HG03025 (cell line): ENCODE measurements at regions not wholly inside any gene's neighbourhood (a gene's known extent, or its start where the extent isn't known, plus 50 kb on each side); places are given as distances from the start of the nearest gene placed in this dataset.
"Not testable (repeated sequence)": the region's sequence is repeated elsewhere in the genome, so short reads cannot be mapped to it uniquely, and the experiment has no call there.

Source experiments
- ATAC-seq: cut with Tn5 transposase; IDR thresholded peaks from one replicate; pipeline ENCODE4 v1.9.1; 2021; ENCODE audit warnings: mild to moderate bottlenecking, moderate library complexity; ENCODE audit not compliant: unreplicated experiment, low FRiP score

DNA sequence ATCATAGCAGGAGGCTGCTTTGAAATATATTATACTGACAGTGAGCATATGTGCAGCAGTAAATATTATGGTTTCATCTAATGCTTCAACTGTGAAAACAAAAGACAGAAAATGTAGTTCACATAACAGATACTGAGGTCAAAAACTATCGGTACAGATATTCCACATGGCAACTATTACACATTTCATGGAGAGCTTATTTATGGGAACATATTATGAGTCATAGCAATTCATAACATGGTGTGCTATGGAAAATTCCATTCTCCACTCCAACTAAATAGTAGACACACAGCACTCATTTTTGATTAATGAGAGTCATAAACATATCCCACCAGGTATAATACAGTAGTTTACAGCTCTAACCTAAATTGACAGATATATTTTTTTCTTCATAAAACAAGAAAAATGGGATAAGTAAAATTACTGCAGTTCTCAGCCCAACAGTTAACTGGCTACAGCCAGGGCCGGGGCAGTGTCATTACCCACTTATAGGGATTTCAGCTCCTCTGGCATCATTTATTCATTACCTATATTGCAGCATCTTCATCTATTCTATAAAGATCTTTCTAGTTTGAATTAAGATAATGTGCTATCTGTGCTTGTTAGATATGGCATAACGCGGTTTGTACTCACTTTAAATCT, 475.6 kb upstream of the KLF6 start:
- no peak for ATAC-seq

DNA sequence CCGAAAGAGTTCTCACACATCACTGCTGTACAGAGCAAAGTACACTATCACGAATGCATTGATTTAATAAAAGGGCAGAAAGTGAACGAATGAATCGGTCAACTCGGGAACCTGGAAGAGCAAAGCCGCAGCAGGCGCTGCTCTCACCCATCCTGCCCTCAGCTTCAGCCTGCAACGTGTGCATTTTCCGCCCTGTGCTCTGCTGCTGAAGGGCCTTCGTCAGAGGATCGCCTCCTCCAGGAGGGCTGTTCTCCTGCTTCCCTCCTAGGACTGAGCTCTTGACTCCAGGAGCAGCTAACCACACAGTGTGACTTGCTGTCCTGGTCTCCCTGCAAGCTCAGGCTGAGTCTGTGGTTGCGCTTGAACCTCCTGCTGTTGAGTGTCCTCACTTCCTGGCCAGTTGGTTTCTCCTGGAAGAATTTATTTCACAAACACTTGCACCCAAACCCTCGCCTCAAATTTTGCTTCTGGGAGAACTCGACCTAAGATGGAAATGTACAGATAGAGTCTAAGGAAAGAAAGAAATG, 473.0 kb upstream of the KLF6 start:
- ATAC-seq, result no peak

DNA sequence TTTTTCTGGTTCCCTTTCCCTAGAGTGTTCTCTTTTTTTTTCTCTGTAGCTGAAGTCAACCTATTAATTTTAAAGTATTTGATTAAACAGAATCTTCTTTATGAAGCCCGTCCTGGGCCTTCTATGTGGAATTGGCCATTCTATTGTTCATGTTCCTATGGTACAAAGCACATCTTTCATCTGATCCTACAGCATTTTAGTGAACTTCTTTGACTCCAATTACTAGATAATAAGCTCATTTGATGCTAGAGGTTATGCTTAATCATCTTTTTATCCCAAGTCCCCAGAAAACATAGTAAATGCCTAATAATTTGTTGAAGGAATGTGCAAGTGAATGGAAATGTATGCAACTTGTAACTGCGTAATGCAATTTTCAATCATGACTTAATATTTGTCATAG, 472.0 kb upstream of the KLF6 start:
- ATAC-seq, result no peak

DNA sequence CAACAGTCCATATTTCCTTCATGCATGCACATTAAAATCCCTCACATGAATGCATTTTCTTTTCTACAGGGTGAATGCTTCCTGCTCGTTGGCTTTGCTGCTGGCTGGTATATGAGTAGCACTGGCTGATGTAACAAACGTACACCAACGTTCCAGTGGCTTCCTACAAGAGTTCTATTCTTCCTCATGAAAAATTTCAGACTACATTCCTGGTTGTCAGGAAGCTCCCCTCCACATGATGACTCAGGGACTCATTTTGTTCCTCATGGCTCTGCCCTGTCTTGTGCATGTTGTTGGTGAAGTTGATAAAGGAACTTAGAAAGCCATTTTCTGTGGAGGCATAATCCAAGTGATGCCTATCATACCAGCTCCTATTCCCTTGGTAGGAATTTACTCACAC, 470.7 kb upstream of the KLF6 start:
- no peak for ATAC-seq

DNA sequence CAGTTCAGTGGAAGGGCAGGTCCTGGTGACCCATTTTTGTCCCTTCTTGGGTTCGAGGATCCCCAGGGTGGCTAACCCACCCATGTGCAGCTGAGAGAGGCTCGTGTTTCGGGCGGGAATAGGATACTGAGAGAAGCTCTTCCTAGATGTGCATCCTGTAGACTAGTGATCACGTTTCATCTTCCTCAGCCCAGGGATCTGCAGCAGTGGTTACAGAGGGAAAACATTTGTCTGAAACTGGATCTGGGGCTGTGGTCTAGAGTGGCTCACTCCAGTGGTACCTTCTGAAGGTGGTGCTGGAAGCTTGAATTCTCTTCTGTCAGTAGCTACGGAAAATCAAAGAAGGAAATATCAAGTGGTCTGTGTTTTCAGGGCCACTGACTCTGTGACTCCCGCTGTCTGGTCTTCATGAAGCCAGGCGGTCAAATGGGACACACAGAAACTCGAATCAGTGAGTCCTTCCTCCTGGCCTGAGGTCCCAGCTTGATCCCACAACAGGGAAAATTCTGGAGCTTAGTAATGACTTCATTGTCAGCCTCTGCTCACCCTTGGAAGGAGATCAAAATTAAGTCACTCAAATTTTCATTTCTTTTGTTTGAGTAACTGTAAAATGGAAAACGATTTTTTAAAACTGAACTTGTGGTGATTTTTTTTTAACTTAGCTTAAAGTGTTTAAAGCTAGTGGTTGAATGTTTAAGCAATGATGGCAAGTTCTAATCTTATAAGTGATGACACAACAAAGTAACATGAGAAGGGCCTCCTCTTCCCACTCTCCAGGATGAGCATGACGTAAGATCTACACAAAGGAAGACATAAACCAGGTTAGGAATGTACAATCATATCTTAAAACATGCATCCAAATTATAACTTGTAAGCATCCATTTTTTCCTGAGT, 469.3 kb upstream of the KLF6 start:
- no peak for ATAC-seq

DNA sequence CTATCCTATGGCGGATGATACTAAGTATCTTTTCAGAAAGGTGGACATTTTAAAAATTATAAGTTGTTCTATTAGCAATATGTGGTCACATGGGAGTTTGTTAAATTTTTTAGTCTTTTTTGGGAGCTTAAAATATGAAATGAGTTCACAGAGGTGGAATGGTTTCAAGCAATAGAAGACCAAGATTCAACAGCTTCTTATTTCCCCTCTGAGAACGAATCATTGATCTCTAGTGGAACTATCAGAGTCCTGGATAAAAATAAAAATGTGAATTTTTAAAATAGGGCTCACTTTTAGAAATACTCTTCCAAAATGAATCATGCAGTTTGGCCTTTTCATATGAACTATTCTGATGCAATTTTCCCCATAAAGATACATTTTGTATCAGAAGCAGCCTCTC, 467.7 kb upstream of the KLF6 start:
- no peak for ATAC-seq

DNA sequence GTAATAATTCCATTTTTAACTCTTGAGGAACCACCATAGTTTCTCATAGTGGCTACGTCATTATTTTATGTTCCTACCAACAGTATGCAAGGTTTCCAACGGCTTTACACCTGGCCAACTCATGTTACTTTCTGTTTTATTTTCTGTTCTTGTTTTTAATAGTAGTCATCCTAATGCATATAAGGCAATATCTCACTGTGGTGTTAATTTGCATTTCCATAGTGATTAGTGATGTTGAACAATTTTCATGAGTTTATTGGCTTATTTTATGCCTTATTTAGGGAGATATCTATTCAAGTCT, 465.5 kb upstream of the KLF6 start:
- ATAC-seq, result no peak

DNA sequence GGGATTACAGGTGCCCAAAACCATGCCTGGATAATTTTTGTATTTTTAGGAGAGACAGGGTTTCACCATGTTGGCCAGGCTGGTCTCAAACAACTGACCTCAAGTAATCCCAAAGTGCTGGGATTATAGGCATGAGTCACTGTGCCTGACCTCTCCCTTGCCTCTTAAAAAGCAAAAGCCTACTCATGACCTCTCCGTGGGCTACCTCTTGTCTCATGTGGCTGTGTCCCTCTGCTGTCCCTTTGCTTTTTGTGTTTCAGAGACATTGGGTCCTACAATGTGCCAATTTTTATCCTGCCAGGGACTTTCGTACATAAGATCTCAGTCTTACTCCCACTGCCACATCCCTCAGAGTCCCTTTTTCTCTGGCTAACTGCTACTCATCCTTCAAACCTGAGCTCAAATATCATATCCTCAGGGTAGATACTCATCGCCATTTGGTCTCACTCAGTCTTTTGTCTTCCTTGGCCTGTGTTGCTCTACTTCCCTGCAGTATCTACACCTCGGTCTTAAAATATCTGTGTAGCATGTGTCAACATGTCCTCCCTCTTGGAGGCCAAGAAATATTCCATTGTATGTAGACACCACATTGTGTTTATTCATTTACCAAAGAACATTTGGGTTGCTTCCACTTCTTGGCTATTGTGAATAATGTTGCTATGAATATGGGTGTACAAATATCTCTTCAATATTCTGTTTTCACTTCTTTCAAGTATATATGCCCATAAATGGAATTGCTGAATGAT, 465.0 kb upstream of the KLF6 start:
- ATAC-seq, result no peak

DNA sequence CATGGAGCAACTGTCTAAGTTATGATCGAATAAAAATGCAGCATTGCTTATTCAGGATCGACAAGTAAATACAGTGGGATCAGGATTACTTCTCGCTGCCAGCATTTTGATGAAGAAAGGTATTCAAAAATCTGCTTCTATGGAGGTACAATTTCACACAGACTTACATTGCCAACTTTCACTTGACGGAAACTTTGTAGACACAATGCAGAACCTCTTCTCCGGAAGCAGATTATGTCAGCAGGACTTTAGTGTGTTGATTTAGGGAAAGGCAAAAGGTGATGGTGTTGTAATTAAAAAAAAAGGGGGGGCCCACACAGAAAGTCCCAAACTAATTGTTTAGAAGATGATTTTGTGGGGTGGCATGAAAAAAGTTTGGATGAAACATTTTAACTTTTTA, 462.4 kb upstream of the KLF6 start:
- no peak for ATAC-seq

DNA sequence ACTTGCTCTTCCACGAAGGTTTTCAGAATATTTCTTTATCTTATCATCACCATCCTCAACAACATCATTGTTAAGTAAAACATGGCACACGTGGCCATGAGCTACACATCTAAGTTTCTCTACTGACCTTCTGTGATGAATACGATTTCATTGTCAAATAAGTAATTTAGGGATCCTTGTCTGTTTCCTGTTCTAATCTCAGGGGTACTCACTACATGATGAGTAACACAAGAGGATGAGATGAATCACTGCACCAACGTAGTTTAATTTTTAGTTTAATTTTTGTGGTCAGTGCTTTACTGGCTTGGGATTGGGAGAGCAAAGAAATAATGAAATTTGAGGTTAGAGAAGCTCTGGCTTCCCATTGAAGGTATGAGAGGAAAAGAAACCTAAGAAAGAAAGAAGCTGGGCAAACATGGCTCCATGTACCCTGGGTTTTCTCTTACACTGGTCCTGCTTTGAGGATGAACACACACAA, 461.9 kb upstream of the KLF6 start:
- ATAC-seq, result no peak

DNA sequence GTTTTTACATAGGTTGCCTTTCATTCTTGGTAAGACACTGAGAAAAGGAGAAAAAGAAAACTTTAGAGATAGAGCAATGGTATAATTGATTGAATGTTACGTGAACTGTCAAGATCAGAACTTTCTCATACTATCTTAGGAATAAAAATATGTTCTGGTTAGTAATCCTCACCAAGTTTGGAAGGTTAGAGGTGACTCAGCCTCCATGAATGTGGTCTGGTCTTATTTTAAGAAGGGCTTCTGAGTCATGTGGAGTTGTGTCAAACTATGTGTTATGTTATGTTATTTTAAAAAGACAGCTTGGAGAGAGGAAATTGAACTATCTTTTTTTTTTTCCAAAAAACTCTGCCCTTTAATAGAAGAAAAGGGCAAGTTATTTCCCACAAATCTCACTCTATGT, 458.6 kb upstream of the KLF6 start:
- no peak for ATAC-seq

DNA sequence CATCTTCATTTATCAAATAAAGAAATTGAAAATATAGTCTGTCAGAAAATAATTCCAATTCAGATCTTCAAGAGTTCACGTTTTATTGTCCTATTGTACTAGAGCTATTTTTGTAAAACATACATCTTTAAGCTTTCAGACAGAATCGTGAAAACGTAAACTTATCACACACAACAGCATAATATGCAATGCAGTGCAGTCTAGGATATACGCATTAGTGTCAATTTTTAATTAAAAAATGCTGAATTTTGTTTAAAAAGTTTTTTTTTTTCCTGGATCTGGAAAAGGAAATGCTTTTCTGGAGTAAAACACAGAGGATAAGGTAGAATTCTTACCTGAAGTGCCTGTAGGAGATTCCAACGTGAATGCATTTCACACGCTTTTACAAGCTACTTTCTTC, 458.2 kb upstream of the KLF6 start:
- no peak for ATAC-seq

DNA sequence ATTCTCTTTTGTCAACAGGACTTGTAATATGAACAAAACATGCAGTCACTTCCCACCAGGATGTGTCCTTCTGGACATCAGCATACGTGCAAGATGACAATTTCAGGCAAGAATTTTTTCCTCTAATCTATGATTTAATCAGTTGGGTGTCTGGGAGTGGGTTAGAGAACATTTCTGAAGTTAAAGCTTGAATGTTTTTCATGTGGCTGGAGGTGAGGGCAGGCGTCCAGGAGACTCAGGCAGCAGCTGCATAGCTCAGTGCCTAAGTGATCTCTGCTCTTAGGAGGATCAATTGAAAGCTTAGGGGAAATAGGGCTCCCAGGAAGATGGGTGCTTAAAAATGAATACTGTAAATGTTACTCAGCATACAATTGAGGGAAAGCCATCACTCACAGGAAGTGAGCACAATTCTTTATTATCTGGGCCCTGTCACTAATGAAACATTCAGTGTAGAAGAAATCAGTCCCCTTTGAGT, 457.6 kb upstream of the KLF6 start:
- no peak for ATAC-seq

DNA sequence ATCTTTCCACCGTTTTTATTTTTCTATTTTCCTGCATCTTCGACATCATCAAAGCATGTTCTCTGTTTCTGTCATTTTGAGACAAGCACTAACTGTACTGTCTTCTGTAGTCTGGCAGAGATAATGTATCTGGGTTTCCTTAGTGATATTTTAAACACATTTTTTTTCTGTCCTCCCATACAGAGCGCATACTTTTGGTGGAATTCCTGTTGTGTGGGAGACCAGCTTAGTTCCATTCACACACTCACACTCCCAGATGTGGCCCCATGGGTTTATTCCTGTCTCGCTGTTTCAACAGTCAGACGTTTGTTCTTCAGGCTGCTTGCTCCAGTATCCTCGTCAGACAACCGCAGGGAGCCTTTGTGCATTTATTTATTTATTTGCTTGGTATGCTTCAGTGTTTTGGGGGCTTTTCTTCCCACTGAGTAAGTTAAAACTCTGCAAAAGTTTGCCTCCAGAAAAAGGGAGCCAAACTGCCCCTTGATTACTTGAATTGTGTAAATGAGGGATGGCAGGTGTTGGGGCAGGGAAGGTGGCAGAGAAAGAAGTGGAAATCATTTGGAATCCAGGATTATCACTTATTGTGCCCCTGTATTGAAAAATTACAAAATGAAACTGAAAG, 456.8 kb upstream of the KLF6 start:
- no peak for ATAC-seq

DNA sequence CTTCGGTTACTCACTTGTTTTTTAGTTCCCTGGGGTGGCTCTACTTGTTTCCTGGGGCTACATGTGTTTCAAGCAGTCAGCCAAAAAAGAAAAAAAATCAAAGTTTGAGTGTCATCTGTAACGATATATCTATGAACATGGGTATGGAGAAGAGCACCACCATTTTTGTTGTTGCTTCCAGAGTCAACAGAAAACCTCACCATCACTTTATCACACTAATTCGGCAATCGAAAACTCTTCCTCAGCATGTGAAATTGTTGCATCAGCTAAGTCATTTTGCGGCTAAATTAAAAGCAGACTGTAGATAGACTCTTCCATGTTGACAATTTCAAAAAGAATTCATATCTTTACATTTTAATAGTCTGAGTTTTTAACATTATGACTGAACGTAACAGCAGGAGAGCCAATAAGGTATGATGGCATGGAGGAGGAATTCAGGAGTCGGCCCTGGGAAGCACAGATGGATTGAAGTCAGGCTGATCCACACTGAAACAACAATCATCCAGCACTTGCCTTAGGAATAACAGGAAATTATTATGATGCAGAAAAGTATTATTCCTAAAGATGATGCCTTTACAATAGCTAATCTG, 455.7 kb upstream of the KLF6 start:
- ATAC-seq, result no peak

DNA sequence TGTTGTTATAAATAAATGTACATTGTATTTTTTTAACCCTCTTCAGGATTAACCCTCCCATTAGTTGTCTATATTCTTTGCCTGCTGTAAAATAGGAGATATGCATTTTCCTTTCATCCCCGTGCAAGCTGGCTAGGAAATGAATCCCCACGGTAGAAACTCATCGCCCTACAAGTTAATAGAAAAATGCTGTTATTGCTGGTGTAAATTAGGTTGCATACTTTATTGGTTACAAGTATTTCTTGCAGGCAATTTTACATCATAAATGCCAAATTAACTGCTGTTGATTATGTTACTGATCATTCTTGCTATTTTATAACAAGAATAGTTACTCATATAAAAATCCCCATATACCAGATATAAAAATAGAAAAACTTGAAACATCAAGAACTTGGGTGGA, 454.2 kb upstream of the KLF6 start:
- ATAC-seq, result no peak

DNA sequence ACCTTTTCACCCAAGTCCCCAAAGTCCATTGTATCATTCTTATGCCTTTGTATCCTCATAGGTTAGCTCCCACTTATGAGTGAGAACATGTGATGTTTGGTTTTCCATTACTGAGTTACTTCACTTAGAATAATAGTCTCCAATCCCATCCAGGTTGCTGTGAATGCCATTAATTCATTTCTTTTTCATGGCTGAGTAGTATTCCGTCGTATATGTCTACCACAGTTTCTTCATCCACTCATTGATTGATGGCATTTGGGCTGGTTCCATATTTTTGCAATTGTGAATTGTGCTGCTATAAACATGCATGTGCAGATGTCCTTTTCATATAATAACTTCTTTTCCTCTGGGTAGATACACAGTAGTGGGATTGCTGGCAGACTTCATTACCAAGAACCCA, 451.9 kb upstream of the KLF6 start:
- ATAC-seq, result not testable (repeated sequence)

DNA sequence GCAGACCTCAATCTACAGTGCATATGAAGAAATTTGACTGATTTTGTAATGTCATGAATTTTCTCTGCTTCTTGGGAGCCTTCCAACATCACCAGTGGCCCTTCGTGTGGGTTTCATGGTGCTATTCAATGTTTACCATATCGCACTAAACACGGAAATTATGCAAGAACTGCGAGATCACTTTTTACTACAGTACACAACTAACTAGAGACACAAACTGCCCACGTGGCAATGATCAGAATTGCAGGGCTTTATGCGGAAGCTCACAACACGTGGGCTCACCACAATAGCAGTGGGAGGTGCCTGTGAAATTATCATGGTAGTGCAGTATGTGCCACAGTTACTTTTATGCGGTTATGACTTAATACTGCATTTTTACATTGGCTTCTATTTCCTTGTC, 449.7 kb upstream of the KLF6 start:
- no peak for ATAC-seq

DNA sequence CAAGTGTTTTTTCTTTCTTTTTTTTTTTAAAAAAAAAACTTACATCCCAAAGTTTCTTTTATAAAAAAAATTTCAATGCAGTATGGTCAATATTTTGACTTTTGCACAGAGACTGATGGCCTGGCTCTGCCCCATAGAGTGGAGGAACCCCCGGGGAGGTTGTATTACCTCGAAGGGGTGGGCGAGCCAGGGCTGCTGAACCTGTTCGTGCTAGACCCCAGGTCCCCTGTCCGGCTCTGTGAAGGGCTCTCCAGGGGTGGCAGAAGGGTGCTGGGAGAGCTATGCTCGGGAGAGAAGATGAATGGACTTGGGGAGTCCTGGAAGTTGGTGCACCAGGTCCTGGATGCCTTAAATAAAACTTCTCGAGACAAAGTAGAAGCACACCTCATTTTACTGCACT, 446.4 kb upstream of the KLF6 start:
- ATAC-seq, result no peak

DNA sequence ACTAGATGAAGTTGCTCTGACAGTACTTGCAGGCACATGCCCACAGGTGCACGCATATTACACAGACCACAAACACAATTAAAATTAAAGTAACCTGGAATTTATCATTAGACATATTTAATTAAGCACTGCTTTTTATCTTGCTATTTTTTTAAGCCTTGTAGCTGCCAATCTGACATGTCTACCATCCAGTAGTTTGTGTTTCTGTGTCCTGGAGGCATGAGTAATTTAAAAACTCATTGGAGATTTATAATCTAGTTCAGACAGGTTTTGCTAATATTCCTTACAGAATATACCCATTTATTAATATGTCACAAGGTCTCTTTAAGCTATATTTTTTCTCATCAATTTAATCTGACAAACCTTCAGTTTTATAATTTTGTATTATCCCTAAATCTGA, 445.0 kb upstream of the KLF6 start:
- no peak for ATAC-seq
